ENCODE measurements at regions not wholly inside any gene's neighbourhood (a gene's known extent, or its start where the extent isn't known, plus 50 kb on each side); places are given as distances from the start of the nearest gene placed in this dataset.

DNA sequence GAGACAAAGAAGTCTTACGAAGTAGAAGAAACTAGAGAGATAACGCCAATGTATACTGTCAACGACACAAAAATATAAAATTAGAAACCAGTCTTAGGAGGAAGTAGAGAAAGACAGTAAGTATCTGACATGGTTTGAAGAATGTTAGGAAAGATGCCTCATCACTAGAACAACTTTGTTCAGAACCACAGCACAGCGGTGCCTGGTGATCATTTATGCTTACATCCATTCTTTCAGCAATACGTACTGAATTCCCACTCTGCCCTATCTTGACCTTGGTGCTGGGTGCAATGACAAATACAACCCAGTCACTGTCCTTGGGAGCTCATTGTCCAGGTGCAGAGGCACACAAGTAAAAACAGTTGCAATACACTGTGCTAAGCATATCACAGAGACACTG is 104.4 kb downstream of the TM2D1 start:
- H3K27ac Mint-ChIP-seq, result no peak overlapping the region; the same call in 1 of the 2 replicates
- H3K9me3 Mint-ChIP-seq, result no peaks in the 10 kb centered on the region
- no peaks in the 10 kb centered on the region; the same call in 1 of the 2 replicates for H3K27me3 Mint-ChIP-seq (ENCODE audit: low read depth)
- peaks cover 22% of the 10 kb centered on the region for H3K4me1 Mint-ChIP-seq
- no peaks in the 10 kb centered on the region for H3K36me3 Mint-ChIP-seq
- DNase-seq (ENCODE audit: low spot score), result no peak
- TF ChIP-seq, protein P1, sequence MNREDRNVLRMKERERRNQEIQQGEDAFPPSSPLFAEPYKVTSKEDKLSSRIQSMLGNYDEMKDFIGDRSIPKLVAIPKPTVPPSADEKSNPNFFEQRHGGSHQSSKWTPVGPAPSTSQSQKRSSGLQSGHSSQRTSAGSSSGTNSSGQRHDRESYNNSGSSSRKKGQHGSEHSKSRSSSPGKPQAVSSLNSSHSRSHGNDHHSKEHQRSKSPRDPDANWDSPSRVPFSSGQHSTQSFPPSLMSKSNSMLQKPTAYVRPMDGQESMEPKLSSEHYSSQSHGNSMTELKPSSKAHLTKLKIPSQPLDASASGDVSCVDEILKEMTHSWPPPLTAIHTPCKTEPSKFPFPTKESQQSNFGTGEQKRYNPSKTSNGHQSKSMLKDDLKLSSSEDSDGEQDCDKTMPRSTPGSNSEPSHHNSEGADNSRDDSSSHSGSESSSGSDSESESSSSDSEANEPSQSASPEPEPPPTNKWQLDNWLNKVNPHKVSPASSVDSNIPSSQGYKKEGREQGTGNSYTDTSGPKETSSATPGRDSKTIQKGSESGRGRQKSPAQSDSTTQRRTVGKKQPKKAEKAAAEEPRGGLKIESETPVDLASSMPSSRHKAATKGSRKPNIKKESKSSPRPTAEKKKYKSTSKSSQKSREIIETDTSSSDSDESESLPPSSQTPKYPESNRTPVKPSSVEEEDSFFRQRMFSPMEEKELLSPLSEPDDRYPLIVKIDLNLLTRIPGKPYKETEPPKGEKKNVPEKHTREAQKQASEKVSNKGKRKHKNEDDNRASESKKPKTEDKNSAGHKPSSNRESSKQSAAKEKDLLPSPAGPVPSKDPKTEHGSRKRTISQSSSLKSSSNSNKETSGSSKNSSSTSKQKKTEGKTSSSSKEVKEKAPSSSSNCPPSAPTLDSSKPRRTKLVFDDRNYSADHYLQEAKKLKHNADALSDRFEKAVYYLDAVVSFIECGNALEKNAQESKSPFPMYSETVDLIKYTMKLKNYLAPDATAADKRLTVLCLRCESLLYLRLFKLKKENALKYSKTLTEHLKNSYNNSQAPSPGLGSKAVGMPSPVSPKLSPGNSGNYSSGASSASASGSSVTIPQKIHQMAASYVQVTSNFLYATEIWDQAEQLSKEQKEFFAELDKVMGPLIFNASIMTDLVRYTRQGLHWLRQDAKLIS (CRISPR knock-in tag; IDR thresholded peaks at IDR 0.05; ENCODE audit: borderline replicate concordance), result no peak
- TF ChIP-seq, protein P2, sequence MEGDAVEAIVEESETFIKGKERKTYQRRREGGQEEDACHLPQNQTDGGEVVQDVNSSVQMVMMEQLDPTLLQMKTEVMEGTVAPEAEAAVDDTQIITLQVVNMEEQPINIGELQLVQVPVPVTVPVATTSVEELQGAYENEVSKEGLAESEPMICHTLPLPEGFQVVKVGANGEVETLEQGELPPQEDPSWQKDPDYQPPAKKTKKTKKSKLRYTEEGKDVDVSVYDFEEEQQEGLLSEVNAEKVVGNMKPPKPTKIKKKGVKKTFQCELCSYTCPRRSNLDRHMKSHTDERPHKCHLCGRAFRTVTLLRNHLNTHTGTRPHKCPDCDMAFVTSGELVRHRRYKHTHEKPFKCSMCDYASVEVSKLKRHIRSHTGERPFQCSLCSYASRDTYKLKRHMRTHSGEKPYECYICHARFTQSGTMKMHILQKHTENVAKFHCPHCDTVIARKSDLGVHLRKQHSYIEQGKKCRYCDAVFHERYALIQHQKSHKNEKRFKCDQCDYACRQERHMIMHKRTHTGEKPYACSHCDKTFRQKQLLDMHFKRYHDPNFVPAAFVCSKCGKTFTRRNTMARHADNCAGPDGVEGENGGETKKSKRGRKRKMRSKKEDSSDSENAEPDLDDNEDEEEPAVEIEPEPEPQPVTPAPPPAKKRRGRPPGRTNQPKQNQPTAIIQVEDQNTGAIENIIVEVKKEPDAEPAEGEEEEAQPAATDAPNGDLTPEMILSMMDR (IDR thresholded peaks at IDR 0.05), result no peak
- TF ChIP-seq, protein P3, sequence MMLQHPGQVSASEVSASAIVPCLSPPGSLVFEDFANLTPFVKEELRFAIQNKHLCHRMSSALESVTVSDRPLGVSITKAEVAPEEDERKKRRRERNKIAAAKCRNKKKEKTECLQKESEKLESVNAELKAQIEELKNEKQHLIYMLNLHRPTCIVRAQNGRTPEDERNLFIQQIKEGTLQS (CRISPR knock-in tag; conservative IDR thresholded peaks at IDR 0.05), result no peak
- TF ChIP-seq, protein P4, sequence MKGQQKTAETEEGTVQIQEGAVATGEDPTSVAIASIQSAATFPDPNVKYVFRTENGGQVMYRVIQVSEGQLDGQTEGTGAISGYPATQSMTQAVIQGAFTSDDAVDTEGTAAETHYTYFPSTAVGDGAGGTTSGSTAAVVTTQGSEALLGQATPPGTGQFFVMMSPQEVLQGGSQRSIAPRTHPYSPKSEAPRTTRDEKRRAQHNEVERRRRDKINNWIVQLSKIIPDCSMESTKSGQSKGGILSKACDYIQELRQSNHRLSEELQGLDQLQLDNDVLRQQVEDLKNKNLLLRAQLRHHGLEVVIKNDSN (CRISPR knock-in tag; IDR thresholded peaks at IDR 0.05), result no peak
- TF ChIP-seq, protein P5, sequence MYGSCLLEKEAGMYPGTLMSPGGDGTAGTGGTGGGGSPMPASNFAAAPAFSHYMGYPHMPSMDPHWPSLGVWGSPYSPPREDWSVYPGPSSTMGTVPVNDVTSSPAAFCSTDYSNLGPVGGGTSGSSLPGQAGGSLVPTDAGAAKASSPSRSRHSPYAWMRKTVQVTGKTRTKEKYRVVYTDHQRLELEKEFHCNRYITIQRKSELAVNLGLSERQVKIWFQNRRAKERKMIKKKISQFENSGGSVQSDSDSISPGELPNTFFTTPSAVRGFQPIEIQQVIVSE (CRISPR knock-in tag; IDR thresholded peaks at IDR 0.05; ENCODE audit: borderline replicate concordance), result no peak
- TF ChIP-seq, protein P6, sequence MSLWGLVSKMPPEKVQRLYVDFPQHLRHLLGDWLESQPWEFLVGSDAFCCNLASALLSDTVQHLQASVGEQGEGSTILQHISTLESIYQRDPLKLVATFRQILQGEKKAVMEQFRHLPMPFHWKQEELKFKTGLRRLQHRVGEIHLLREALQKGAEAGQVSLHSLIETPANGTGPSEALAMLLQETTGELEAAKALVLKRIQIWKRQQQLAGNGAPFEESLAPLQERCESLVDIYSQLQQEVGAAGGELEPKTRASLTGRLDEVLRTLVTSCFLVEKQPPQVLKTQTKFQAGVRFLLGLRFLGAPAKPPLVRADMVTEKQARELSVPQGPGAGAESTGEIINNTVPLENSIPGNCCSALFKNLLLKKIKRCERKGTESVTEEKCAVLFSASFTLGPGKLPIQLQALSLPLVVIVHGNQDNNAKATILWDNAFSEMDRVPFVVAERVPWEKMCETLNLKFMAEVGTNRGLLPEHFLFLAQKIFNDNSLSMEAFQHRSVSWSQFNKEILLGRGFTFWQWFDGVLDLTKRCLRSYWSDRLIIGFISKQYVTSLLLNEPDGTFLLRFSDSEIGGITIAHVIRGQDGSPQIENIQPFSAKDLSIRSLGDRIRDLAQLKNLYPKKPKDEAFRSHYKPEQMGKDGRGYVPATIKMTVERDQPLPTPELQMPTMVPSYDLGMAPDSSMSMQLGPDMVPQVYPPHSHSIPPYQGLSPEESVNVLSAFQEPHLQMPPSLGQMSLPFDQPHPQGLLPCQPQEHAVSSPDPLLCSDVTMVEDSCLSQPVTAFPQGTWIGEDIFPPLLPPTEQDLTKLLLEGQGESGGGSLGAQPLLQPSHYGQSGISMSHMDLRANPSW (CRISPR knock-in tag; conservative IDR thresholded peaks at IDR 0.05; ENCODE audit: low read depth), result no peak
- TF ChIP-seq ZNF416 (CRISPR knock-in tag; IDR thresholded peaks at IDR 0.05), result no peak
- TF ChIP-seq, protein P7, sequence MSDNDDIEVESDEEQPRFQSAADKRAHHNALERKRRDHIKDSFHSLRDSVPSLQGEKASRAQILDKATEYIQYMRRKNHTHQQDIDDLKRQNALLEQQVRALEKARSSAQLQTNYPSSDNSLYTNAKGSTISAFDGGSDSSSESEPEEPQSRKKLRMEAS (CRISPR knock-in tag; IDR thresholded peaks at IDR 0.05), result no peak
- TF ChIP-seq, protein P8, sequence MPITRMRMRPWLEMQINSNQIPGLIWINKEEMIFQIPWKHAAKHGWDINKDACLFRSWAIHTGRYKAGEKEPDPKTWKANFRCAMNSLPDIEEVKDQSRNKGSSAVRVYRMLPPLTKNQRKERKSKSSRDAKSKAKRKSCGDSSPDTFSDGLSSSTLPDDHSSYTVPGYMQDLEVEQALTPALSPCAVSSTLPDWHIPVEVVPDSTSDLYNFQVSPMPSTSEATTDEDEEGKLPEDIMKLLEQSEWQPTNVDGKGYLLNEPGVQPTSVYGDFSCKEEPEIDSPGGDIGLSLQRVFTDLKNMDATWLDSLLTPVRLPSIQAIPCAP (CRISPR knock-in tag; IDR thresholded peaks at IDR 0.05), result no peak
- TF ChIP-seq, protein P9, sequence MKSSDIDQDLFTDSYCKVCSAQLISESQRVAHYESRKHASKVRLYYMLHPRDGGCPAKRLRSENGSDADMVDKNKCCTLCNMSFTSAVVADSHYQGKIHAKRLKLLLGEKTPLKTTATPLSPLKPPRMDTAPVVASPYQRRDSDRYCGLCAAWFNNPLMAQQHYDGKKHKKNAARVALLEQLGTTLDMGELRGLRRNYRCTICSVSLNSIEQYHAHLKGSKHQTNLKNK (CRISPR knock-in tag; IDR thresholded peaks at IDR 0.05), result no peak
- no peak for TF ChIP-seq NR2C2 (CRISPR knock-in tag; IDR thresholded peaks at IDR 0.05)
- no peak for TF ChIP-seq ELF4 (CRISPR knock-in tag; IDR thresholded peaks at IDR 0.05; ENCODE audit: low read depth)
- TF ChIP-seq ZNF671 (CRISPR knock-in tag; IDR thresholded peaks at IDR 0.05), result no peak
- ChIA-PET POLR2A (no interaction called here), CTCF (no interaction called here)
- no peak overlapping the region for H3K4me3 Mint-ChIP-seq
- no peak for ATAC-seq
